Testis (tissue), 2 donors: ENCODE measurements at regions not wholly inside any gene's neighbourhood (a gene's known extent, or its start where the extent isn't known, plus 50 kb on each side); places are given as distances from the start of the nearest gene placed in this dataset.

ENCODE experiments used
- DNase-seq: peaks from one replicate; pipeline ENCODE4 v3.0.0-alpha.2; 2019
- H3K27ac ChIP-seq, 2 donors: fragments of 200-600 bp; sonication (generic); one replicate each; pipeline ENCODE4 v1.5.1; 2019
- H3K27me3 ChIP-seq: fragments of 200-600 bp; sonication (generic); one replicate; pipeline ENCODE4 v1.5.1; 2019
- H3K36me3 ChIP-seq: fragments of 200-600 bp; sonication (generic); one replicate; pipeline ENCODE4 v1.5.1; 2017; ENCODE audit warnings: low read depth; ENCODE audit errors: missing control alignments
- H3K4me1 ChIP-seq: fragments of 200-600 bp; sonication (generic); one replicate; pipeline ENCODE4 v1.5.1; 2019
- H3K4me3 ChIP-seq, 2 donors: fragments of 200-600 bp; sonication (generic); one replicate each; pipeline ENCODE4 v1.5.1; 2017 to 2019
- H3K9me3 ChIP-seq: fragments of 200-600 bp; sonication (generic); one replicate; pipeline ENCODE4 v1.5.1; 2017
- POLR2A ChIP-seq: fragments of 450-650 bp; IDR thresholded peaks from one replicate; pipeline ENCODE4 v1.6.1; 2017; ENCODE audit warnings: antibody characterized with exemption, mild to moderate bottlenecking, moderate library complexity
- WGBS, 2 donors: methylation state at CpG; one replicate each; pipeline ENCODE4 v1.1.5; 2018; 5-methylcytosine and 5-hydroxymethylcytosine counted together
- intact Hi-C: fragments of 100-400 bp; cut with DNase I; formaldehyde crosslinking; loops from one replicate; pipeline ENCODE4 v1.15.1; 2023; ENCODE audit warnings: low total_unique reads
- TF ChIP-seq, protein P1 (sequence below), 3 experiments: fragments of 450-650 bp in 2 of 3; fragments of 200-600 bp in 1 of 3; sonication (generic) in 1 of 3; IDR thresholded peaks; one replicate each; pipeline ENCODE4 v1.5.1; 2016 to 2019; ENCODE audit warnings: antibody characterized with exemption in 3 of 3, mild to moderate bottlenecking in 2 of 3, moderate library complexity in 1 of 3

GRCh38 chr17:27079660-27080059 lies 214.3 kb upstream of the WSB1 start:
- no peaks in the 10 kb centered on the region for H3K36me3 ChIP-seq
- no peaks in the 10 kb centered on the region for H3K9me3 ChIP-seq
- no peak overlapping the region for H3K27ac ChIP-seq
- no peak overlapping the region for H3K4me3 ChIP-seq
- intact Hi-C loops = no loop called here
- no peaks in the 10 kb centered on the region for H3K27me3 ChIP-seq
- no peak for DNase-seq
- 47 to 49% methylated on average over 7 of the region's 7 CpGs for WGBS, 2 donors
- no peaks in the 10 kb centered on the region for H3K4me1 ChIP-seq
- TF ChIP-seq, protein P1, sequence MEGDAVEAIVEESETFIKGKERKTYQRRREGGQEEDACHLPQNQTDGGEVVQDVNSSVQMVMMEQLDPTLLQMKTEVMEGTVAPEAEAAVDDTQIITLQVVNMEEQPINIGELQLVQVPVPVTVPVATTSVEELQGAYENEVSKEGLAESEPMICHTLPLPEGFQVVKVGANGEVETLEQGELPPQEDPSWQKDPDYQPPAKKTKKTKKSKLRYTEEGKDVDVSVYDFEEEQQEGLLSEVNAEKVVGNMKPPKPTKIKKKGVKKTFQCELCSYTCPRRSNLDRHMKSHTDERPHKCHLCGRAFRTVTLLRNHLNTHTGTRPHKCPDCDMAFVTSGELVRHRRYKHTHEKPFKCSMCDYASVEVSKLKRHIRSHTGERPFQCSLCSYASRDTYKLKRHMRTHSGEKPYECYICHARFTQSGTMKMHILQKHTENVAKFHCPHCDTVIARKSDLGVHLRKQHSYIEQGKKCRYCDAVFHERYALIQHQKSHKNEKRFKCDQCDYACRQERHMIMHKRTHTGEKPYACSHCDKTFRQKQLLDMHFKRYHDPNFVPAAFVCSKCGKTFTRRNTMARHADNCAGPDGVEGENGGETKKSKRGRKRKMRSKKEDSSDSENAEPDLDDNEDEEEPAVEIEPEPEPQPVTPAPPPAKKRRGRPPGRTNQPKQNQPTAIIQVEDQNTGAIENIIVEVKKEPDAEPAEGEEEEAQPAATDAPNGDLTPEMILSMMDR (IDR thresholded peaks at IDR 0.05) = no peak
- no peak for TF ChIP-seq POLR2A

GRCh38 chr17:27081002-27081638 lies 212.8 kb upstream of the WSB1 start:
- H3K27me3 ChIP-seq = no peaks in the 10 kb centered on the region
- no peak overlapping the region for H3K27ac ChIP-seq
- DNase-seq = no peak
- WGBS, 2 donors = 53 to 57% methylated on average over 4 of the region's 4 CpGs
- H3K4me1 ChIP-seq = no peaks in the 10 kb centered on the region
- no peak overlapping the region for H3K4me3 ChIP-seq
- H3K36me3 ChIP-seq = no peaks in the 10 kb centered on the region
- no peaks in the 10 kb centered on the region for H3K9me3 ChIP-seq
- intact Hi-C loops = no loop called here
- no peak for TF ChIP-seq POLR2A
- TF ChIP-seq, protein P1 (IDR thresholded peaks at IDR 0.05) = no peak

DNA sequence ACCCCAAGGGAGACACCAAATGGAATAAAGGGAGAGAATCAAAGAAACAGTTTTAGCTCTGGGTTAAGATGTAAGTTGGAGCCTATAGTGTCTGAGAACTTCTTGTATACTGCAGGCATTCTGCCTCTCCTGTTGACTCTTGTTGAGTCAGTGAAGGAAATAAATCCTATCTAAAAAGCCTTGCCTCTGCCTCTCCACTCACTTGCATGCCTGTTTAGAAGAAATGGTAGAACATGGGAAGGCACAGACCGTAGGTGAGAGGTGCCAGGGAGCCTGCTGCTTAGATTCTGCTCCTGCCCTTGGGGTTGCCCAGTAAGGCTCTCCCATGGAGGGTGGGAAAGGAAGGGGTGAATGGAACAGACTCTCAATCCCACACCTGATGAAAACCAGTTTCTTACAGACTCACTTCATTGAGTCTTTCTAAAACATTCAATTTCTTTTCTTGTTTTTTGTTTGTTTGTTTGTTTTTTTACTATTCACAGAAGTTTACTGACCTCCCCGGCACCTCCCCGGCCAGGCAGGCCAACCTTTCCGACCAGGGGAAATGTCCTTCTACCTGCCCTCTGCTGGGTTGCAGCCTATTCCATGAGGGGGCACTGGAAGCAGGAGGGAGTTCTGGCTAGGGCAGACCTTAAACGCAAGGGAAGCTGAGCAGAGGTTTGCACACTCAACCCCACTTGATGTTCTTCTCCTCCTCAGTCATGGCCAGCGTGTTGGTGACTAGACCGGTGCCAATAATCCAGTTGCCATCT lies 211.7 kb upstream of the WSB1 start:
- H3K27me3 ChIP-seq = no peaks in the 10 kb centered on the region
- no peak for DNase-seq
- WGBS, 2 donors = 62 to 77% methylated on average over 7 of the region's 7 CpGs
- H3K9me3 ChIP-seq = no peaks in the 10 kb centered on the region
- no peaks in the 10 kb centered on the region for H3K36me3 ChIP-seq
- intact Hi-C loops = no loop called here
- H3K4me3 ChIP-seq = no peak overlapping the region
- no peak overlapping the region for H3K27ac ChIP-seq
- no peaks in the 10 kb centered on the region for H3K4me1 ChIP-seq
- no peak for TF ChIP-seq POLR2A
- TF ChIP-seq, protein P1 (IDR thresholded peaks at IDR 0.05) = no peak

GRCh38 chr17:27082775-27083154 lies 211.1 kb upstream of the WSB1 start:
- H3K4me1 ChIP-seq = no peaks in the 10 kb centered on the region
- no peaks in the 10 kb centered on the region for H3K36me3 ChIP-seq
- H3K27me3 ChIP-seq = no peaks in the 10 kb centered on the region
- WGBS, 2 donors = 85 to 90% methylated on average over 4 to 6 of the region's 6 CpGs
- no peak for TF ChIP-seq POLR2A
- TF ChIP-seq, protein P1 (IDR thresholded peaks at IDR 0.05) = no peak
- H3K4me3 ChIP-seq = no peak overlapping the region
- H3K9me3 ChIP-seq = no peaks in the 10 kb centered on the region
- DNase-seq = no peak
- no peak overlapping the region for H3K27ac ChIP-seq
- intact Hi-C loops = no loop called here
